Muscle of back (tissue), 3 donors: ENCODE measurements at regions not wholly inside any gene's neighbourhood (a gene's known extent, or its start where the extent isn't known, plus 50 kb on each side); places are given as distances from the start of the nearest gene placed in this dataset.
A peak's percentile ranks its signal among the peaks of the same experiment; 100 is the strongest.

Experiments
- DNase-seq, 3 donors: peaks; one replicate each; pipeline versions ENCODE4 v3.0.0 to v3.0.0-alpha.2; 2013

DNA sequence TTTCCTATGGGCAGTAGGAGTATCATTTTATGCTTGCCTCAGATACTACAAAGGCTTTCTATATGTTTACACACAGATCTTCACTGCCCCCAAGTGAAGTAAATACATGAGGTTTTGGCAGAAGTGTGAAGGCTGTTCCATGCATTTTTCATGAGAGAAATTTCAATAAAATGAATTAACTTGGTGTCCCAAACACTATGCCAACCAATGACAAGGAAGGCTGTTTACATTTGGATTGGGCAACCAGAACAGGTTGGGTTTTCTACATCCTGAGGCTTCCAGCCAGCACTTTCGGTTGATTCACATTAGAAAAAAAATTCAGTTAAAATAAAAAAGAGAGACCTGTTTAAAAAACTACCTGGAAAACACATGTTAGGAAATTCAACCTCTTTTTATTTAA is 625.4 kb downstream of the KCNJ2 start:
- no peak for DNase-seq

DNA sequence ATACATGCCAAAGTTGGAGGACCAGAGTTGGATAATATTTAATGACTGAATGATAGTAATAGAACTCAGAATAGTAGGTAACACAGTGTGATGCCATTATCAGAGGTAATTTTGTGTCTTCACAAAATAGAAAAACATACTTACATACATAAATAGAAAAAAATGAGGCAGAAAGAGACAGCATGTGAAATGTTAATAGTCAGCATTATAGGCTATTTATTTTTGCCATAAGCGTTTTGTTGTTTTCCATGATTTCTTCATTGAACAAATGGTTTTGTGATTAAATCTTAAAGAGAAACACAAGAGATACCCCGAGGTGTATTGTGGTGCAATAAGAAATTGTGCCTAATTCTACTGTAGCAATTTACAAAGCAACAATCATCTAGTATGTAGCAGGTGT is 626.3 kb downstream of the KCNJ2 start:
- no peak for DNase-seq

DNA sequence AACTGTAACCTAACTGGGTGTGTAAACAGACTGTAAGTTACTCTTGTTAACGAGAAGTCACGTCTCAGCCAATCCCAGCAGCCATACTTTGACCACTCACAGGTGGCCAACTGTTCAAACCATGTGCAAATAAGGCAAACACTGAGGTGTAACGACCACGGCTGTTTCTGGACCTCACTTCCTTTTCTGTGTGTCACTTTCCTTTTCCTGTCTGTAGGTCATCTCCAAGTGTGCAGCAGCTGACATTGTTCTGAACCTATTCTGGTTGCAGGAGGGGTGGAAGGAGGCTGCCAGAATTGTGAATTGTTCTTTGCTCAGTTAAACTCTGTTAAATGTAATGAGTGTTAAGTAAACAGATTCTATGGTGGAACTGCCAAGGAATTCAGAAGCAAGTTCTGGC is 627.4 kb downstream of the KCNJ2 start:
- DNase-seq = no peak

DNA sequence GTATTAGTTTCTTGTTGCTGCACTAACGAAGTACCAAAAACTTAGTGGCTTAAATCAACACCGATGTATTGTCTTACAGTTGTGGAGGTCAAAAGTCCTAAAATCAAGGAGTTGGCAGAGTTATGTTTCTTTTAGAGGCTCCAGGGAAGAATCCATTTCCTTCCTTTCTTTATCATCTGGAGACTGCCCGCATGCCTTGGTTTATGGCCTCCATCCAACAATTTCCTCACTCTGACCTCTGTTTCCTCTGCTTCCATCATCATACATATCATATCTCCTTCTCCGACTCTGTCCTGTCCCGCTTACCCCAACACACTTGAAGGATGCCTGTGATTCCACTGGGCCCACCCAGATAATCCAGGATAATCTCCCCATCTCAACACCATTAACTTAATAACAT is 627.8 kb downstream of the KCNJ2 start:
- no peak for DNase-seq

DNA sequence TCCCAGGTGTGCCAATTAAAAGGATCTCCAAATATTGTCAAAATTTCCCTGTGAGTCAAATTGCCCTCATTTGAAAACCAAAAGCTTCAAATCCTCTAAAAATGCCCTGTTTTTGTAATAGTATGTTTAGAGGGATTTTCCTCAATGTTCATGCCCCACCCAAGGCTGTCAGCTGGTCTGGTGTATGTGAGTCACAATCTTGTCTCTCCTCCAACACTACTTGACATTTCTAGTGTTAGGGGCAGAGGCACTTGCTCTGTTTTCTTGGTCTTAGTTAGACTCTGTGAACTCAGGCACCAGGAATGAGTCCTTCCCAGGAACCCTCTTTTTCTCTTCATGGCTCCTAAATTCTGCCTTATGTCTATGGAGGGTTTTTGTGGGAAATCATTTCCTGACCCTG is 634.8 kb downstream of the KCNJ2 start:
- no peak for DNase-seq

DNA sequence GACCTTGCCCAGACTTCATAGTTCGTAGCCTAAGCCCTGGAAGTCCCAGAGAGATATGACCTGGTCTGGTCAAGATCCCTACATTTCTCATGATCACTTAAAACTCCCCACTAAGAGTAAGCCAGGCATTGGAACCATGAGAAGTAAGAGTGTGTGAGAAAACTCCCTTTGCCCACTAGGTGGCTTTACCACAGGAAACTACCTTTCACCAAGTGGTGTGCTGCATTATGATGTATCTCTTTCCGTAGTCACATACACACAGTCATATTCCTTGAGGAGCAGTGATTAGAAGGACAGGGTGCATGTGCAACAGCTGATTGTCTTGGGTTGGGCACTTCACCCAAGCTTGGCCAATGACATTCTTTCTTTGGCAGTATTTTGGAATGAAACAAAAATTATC is 639.3 kb downstream of the KCNJ2 start:
- no peak for DNase-seq

DNA sequence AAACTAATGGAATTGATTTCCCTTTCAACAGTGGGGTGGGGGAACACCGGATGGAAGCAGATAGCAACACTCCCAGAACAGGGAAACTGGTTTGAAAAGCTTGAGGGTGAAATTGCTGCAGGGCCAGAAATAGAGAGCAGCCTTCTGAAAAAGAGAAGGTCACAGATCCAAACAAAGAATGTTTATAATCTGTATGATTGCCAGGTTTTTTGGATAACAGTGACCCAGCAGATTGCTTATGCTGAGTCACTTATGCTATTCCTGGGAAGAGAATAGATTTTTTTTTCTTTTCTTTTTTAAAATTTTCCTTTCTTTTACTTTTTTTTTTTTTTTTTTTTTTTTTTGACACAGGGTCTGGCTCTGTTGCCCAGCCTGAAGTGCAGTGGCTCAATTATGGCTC is 641.3 kb downstream of the KCNJ2 start:
- no peak for DNase-seq

DNA sequence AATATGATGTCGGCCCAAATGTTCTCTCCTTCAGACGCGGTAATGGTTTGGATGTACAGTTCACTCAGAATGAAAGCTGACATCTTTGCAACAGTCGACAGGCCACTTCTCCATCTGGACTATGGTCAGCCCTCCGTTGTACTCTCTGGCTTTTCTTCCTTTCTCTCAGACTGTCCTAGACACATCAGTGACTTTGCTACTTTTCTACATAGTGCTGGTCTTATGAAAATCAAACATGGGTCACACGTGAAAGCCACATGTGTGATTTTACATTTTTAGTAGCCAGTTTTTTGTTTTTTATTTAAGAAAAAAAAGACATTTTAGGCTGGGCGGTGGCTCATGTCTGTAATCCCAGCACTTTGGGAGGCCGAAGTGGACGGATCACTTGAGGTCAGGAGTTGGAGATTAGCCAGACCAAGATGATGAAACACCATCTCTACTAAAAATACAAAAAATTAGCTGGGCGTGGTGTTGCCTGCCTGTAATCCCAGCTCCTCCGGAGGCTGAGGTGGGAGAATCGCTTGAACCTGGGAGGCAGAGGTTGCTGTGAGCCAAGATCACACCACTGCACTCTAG is 644.1 kb downstream of the KCNJ2 start:
- no peak for DNase-seq

DNA sequence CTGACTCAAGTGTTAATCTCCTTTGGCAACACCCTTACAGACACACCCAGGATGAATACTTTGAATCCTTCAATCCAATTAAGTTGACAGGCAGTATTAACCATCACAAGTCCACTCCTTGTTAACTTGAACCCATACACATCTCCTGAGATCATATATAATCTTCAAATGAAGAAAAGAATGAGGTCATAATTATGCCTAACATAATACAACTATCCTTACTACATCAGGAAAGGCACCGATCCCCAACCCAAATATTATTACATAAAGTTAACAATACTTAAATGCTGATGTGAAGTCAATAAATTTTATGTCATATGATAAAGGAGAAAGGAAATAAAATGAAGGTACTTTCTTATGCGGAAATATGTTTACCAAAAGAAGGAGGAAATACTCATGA is 649.9 kb downstream of the KCNJ2 start:
- DNase-seq = no peak

DNA sequence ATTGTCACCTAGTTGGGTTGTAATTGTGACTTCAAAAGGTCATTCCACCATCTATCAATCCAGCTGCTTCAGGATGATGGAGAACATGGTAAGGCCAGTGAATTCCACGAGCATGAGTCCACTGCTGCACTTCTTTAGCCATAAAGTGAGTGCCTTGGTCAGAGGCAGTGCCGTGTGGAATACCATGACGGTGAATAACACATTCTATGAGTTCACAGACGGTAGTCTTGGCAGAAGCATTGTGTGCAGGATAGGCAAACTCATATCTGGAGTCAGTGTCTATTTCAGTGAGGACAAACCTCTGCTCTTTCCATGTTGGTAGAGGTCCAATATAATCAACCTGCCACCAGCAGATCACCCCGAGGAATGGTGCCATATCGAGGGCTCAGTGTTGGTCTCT is 650.9 kb downstream of the KCNJ2 start:
- DNase-seq = no peak

DNA sequence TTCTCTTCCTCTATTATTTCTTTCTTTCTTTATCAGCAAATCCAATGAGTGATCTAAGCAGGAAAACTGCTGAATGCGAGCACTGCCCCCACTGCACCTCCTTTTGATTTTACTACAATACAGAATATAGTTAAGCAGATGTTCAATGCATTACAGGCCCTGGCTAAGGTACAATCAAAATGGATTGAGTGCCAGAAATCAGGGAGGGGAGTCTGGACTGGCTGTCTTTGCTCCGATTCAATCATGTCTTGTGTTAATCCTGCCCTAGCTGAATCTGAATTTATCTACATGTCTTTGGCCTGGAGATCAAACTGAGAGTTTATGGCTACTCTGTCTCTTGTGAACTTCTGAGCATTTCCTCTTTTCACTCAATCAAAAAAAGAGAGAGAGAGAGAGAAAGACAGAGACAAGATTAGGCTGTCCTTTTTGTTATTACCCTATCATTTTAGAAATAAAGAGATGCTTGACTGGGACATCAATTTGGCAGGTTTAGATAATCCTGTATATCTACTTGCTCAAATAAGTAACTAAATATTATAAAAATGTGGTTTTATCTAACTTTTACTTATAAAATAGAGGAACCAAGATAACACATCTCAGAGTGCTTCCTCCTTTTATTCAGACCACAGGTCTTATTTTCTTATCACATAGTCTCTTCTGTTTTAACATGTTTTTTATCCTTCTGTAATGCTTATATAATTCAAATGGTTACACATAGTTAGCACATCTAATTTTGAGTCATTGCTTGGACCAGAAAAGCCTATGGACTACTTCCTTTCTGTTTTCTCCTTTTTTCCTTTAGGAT is 656.2 kb downstream of the KCNJ2 start:
- DNase-seq = peak; percentile 11 to 65 (median 30)

DNA sequence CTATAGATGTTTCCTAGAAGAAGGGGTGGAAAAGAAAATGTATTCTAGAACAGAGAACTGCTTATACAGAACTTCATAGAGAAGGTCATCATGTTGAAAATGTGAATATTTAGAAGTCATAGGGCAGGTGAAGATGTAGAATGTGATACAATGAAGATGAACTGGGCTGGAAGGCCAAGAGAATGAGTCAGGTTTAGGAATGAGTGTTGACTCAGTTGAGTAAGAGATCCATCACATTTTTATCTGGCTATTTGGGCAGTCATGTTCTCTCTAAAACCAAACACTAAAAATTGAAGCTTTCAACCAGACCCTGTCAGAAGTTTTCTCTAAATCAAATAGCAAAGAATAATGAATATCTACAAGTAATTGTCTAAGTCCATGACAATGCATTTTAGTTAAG is 660.5 kb downstream of the KCNJ2 start:
- no peak for DNase-seq

DNA sequence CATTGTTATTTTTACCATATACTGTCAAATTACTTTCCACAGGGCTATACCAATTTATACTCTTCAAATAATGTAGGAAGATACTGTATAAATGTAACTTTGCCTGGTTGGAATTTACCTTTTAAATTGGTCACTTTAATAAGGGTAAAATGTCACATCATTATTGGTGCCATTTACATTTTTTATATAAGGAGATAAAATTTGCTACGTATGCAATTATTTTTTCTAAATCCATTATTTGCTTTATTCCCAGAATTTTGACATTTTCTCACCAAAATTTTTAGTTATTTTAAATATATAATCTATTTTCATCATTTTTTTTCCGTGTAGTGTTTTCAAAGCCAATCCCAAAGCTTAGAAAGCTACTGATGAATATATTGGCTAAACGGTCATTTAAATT is 664.7 kb downstream of the KCNJ2 start:
- no peak for DNase-seq

DNA sequence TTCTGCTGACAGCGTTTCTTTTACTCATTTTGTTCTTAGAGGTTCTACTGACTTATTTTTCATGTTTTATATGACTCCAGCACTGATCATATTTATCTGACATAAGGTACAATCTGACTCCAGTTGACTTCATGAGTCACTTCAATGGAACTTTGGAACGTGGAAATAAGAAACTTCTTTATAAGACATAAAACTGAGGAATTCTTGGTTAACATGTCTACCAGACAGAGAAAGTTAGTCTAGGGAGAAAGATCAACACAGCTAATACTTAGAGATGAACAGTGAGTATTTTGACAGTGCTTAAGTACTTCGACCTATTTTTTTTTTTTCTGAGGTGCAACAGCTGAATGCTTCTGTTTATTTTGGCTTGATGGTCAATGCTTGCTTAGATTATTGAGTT is 679.5 kb downstream of the KCNJ2 start:
- DNase-seq = peak in 1 of 3 donors; percentile 28

DNA sequence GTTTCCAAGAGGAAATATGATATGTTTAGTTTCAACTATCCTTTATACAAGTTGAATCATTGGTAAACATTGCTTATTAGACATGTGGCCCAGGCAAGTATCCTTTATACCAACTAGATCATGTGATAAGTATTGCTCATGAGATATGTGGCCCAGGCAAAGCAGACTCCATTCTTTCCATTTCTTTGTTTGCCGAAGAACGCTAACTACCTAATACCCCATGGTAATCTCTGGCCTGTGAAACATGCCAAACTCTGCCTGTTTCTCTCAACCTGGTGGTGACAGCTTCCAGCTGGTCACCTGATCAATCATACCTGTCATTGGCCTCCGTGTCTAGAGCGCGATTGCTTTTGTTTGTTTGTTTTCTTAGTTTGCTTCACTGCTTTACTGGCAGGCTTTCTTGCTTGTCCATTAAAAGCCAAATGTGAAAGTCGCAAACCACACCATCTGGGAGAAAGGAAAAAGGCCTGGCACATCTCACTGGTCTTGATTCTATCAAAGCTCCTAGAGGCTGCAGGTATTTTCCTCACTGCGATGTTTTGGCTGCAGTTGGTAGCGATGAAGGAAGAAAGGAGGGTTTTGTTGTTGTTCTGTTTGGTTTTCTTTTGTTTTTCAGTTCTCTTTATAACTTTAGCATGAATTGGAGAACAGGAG is 686.2 kb downstream of the KCNJ2 start:
- DNase-seq = no peak

DNA sequence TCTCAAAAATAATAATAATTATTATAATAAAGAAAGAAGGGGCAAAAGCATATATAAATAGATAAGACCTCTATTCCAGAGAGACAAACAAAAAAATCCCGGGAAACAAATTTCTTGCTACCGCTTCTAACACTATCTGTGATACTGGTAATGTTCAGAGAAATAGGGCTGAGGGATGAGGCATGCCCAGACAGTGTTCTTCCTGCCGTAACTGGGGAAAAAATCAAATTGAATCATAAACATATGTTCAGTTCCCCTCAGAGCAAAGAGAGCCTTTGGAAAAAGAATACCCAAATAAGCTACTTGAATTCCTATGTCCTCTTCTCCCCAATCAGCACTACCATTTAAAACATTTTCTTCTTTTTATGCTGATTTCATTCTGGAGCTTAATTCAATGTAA is 688.0 kb downstream of the KCNJ2 start:
- DNase-seq = no peak

DNA sequence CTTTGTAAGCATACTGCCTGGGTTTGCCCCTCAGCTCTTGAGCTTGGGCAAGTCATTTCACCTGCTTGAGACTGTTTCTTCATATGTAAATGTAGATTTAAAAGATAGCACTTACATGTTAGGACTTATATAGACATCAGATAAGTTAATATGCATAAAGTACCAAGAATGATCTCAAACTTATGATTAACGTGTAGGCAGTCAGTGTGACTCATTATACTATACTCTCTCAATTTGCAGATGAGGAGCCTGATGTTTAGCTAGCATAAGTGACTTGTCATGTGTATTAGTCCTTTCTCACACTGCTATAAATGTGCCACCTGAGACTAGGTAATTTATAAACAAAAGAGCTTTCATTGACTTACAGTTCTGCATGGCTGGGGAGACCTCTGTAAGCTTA is 690.5 kb downstream of the KCNJ2 start:
- DNase-seq = no peak

DNA sequence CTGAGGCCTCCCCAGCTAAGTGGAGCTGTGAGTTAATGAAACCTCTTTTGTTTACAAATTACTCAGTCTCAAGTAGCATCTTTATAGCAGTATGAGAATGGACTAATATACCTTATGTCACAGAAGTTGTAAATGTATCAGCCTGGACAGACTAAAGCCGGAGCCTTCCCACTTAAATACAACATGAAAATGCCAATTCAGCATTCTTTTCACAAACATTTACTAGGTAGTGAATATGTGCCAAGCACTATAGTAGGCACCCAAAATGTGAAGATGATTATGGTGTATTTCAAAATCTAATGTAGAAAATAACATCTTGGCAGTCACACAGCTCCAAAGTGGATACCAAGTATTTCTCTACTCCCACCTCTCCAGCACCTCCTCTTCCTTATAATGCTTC is 693.0 kb downstream of the KCNJ2 start:
- DNase-seq = no peak

DNA sequence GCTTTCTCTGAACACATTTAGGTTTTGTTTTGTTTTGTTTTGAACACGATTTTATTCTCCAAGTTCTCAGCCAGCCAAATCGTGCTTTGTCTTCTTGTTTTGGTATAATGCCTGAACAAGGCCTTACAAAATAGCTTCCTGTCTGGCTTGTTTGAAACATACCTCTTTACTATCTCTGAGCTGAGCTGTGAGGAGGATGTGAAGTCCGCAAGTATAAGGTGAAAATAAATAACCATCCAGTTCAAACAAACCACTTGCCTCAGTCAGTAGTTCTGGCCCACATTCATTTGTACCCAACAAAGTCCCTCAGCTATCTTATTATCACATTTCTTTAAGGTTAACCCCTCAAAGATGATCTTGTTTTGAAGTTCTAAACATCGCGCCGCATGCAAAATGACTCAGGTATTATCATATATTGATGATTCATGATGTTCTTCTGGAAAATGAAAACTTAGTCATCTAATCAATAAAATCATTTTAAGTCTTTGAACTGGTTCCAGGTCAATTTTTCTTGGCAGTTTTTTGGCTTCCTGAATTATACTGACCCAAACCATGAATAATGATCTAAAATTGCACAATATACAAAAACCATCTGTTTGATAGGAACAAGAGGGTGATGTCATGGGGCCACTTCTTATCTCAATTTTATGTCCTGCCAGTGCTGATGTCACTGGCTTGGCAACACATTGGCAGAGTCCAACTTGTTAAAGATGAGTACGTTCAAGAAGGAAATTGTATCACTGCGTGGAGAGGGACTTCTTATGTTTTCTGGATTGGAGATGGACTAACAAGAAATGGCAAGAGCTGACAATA is 694.3 kb downstream of the KCNJ2 start:
- no peak for DNase-seq

DNA sequence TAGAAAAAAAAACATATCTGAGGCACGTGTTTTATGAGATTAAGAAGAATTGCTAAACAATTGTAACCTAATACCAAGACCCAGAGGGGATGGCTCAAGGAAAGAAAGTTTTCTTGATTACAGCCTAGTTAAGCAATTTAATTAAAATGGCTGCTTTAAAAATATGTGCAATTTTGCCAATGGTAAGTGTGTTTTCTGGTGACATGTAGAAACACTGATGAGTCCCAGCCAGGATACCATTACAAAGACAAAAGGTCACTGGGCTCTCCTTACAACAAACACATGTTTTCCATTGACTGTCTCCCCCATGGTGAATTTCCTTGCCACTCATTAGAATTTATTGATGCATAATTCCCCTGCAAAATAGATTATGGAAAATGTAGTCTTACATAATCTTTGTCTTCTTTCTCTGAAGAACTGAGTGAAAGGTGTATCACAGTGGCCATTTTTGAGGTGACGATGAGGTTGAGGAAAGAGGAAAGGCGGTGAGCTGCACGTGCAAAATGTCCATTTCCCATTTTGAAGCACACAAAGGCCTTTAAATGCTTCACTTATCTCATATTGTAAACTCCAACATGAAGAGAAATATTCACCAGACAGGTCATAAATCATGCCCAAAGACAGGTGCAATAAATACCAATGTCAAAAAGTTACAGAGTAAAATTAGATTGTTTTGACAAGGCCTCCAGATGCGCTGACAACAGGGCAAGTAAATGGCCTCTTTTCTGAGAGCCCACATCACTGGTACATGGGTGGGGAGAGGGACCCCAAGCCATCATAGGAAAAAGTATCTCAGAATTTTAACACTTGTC is 696.9 kb downstream of the KCNJ2 start:
- DNase-seq = no peak

DNA sequence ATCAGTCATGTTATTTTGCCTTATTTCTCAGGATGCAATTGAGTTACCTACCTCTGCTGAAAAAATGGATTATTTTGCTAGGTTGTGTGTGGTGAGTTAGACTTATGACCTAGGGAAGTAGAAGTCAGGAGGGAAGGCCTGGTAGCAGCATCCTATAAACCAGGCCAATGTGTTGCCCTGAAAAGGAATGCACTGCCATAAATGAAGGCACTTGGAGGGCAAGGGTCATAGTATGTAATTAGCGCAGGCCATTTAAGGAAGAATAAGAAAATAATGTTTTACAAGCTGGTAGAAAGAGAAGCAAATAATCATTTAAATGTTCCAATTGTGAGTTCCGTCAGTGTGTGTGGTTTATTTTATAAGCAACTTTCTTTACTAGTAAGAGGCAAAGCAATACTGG is 698.8 kb downstream of the KCNJ2 start:
- no peak for DNase-seq
